GM23248 (cell line): ENCODE measurements at regions not wholly inside any gene's neighbourhood (a gene's known extent, or its start where the extent isn't known, plus 50 kb on each side); places are given as distances from the start of the nearest gene placed in this dataset.

Experiments
- EZH2 ChIP-seq: fragments of 200-600 bp; sonication (generic); IDR thresholded peaks from 2 replicates; pipeline ENCODE4 v1.6.1; 2018; ENCODE audit warnings: antibody characterized with exemption, mild to moderate bottlenecking; ENCODE audit not compliant: insufficient read depth, poor library complexity, severe bottlenecking
- EZH2phosphoT487 ChIP-seq: fragments of 200-600 bp; sonication (generic); IDR thresholded peaks from 2 replicates; pipeline ENCODE4 v1.6.1; 2018; ENCODE audit warnings: antibody characterized with exemption, moderate library complexity, mild to moderate bottlenecking, low read depth; ENCODE audit not compliant: insufficient read depth

- no peak for TF ChIP-seq EZH2phosphoT487
- no peak for TF ChIP-seq EZH2
These were observed 1030.9 kb upstream of the CDH8 start for GRCh38 chr16:63067141-63067540.
